Fibroblast of lung (primary cell): ENCODE measurements at regions not wholly inside any gene's neighbourhood (a gene's known extent, or its start where the extent isn't known, plus 50 kb on each side); places are given as distances from the start of the nearest gene placed in this dataset.

Experiments
- CTCF ChIP-seq, 2 donors: IDR thresholded peaks in 1 of 2; conservative IDR thresholded peaks in 1 of 2; 1 replicate in 1 of 2; 2 replicates in 1 of 2; pipeline ENCODE4 v1.5.1; 2011 to 2012; ENCODE audit warnings: low read length in 2 of 2, control low read depth in 1 of 2, inconsistent platforms in 1 of 2, low read depth in 1 of 2, mild to moderate bottlenecking in 1 of 2
- EZH2 ChIP-seq: IDR thresholded peaks from 2 replicates; pipeline ENCODE4 v1.5.1; 2012; ENCODE audit warnings: low read length, control low read depth, mild to moderate bottlenecking; ENCODE audit errors: missing control alignments

GRCh38 chr2:5868931-5869330 lies 176.7 kb downstream of the SOX11 start:
- no peak for TF ChIP-seq CTCF (conservative IDR thresholded peaks at IDR 0.05 in 1 of 2, IDR thresholded peaks at IDR 0.05 in 1 of 2; ENCODE audit: low read depth in 1 of 2, low read length in 2 of 2)
- TF ChIP-seq EZH2 = no peak
